DLD1 (cell line): ENCODE measurements at regions not wholly inside any gene's neighbourhood (a gene's known extent, or its start where the extent isn't known, plus 50 kb on each side); places are given as distances from the start of the nearest gene placed in this dataset.

Experiments
- in situ Hi-C: cut with HindIII; loops from 2 replicates; pipeline ENCODE4 v1.10.0; 2017; ENCODE audit warnings: low sequenced_read_pairs

GRCh38 chr1:209491496-209491895, 92.0 kb upstream of the CAMK1G start:
- in situ Hi-C loops, result no loop called here

- in situ Hi-C loops, result no loop called here
These were observed 91.6 kb upstream of the CAMK1G start for GRCh38 chr1:209491897-209492296.

- in situ Hi-C loops, result no loop called here
These were observed 90.0 kb upstream of the CAMK1G start for GRCh38 chr1:209493559-209493958.

DNA sequence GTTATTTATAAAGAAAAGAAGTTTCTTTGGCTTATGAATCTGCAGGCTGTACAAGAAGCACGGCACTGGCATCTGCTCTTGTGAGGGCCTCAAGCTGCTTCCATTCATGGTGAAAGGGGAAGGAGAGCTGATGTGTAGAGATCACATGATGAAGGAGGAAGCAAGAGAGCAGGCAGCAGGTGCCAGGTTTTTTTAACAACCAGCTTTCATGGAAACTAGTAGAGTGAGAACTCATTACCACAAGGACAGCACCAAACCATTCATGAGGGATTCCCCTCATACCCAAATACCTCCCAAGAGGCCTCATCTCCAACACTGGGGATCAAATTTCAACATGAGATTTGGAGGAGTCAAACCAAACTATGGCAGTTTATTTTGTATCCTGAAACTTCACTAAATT, 85.8 kb upstream of the CAMK1G start:
- in situ Hi-C loops, result no loop called here

DNA sequence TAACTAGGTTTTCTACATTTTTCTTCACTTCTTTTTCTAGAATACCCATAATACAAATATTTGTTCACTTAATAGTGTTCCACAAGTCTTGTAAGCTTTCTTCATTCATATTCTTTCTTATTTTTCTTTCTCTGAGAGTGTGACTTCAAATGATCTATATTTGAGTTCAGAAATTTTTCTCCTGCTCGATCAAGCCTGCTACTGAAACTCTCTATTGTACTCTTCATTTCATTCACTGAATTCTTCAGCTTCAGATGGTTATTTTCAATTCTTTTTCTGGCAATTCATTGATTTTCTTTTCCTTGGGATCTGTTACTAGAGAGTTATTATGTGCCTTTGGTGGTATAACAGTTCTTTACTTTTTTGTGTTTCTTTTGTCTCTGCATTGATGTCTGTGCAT, 82.5 kb upstream of the CAMK1G start:
- in situ Hi-C loops, result no loop called here

DNA sequence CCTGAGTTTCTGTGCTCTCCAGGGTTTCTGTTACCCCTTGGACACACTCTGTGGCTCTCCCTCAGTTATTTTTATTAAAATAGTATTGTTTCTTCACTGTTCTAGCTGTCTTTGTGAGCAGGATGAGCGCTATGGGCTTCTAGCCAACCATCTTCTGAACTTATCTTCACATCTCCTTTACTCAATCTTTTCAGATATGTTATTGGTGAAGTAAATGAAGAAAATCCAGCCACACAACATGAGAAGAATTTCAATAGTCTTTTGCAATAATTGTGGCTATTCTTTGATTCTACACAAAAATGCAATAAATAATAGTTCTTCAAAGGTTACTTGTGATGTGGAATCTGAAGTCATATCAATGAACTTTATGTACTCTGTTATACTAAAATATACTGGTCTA, 80.3 kb upstream of the CAMK1G start:
- in situ Hi-C loops, result no loop called here

GRCh38 chr1:209504571-209504970, 78.9 kb upstream of the CAMK1G start:
- in situ Hi-C loops, result no loop called here

GRCh38 chr1:209505044-209505443, 78.5 kb upstream of the CAMK1G start:
- in situ Hi-C loops, result no loop called here

- in situ Hi-C loops, result no loop called here
These were observed 77.4 kb upstream of the CAMK1G start for GRCh38 chr1:209506101-209506500.

- in situ Hi-C loops, result no loop called here
These were observed 74.5 kb upstream of the CAMK1G start for GRCh38 chr1:209509039-209509438.

- in situ Hi-C loops, result no loop called here
These were observed 73.5 kb upstream of the CAMK1G start for GRCh38 chr1:209510063-209510462.

DNA sequence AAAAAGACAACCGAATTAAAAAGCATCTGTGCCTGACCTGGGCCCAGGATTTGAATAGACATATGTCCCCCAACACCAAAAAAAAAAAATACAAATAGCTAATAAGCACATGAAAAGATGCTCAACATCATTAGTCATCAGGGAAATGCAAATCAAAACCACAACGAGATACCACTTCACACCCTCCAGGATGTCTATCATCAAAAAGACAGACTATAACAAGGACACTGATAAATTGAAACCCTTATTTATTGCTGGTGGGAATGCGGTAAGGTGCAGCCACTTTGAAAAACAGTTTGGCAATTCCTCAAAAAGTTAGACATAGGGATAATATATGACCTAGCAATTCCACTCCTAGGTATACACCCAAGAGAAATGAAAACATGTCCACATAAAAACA, 72.3 kb upstream of the CAMK1G start:
- in situ Hi-C loops, result no loop called here

GRCh38 chr1:209512821-209513220, 70.7 kb upstream of the CAMK1G start:
- in situ Hi-C loops, result no loop called here

GRCh38 chr1:209513226-209513625, 70.3 kb upstream of the CAMK1G start:
- in situ Hi-C loops, result no loop called here

DNA sequence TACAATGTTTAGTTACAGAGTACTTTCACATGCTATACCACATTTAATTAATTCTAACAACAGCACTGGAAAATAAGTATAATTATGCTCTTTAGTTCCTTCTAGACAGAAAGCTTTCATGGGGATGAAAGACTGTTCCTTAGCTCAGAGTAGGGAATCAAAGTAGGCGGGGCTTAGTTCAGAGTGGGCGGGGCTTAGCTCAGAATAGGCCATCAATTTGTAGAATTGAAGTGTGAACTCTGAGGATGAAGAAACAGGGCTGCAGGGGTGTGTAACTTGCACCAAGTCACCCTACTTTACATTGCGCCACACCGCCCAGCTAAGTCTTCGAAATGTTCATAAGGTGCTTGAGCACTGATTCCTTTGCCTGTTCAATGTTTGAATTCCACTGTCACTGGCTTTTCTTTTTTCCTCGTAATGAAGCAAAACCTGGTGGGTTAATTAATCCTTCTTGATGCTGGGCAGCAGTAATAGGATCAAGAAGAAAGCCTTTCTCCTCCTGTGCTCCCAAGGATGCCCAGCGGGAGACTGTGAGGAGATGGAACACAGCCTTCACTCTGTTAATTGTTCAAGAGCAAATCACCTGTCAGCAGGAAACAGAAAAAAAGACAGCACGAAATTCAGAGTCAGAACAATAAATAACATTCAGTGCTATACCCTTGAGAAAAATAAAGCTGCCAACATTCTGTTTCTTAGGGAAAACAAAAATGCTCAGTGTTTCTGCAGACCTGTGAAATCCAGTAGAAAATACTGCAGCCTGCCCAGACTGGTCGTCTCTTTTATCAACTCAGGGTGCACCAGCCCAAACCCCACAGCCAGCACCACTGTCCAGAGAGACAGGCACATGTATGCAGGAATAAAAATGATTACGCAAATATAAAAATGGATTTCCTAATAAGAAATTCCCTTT, 66.5 kb upstream of the CAMK1G start:
- in situ Hi-C loops, result no loop called here

GRCh38 chr1:209517681-209518050, 65.8 kb upstream of the CAMK1G start:
- in situ Hi-C loops, result no loop called here

- in situ Hi-C loops, result no loop called here
These were observed 63.7 kb upstream of the CAMK1G start for GRCh38 chr1:209519786-209520185.

DNA sequence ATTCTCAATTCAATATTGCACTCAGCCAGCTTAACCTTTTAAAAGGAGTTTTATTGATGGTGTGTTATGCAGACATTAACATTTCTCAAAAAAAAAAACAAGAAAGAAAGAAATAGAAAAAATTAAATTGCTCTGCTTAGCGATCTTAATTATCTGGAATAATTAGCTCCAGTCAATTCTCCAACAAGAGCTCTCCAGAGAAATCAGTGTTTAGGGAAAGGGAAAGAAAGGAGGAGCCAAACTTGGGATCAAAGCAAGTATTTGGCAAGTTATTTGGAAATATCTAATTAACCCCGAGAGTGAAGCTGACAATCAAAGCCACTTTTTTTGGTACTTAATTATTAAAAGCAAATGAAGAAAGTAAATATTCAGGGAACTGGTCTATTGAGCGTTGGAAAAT, 60.7 kb upstream of the CAMK1G start:
- in situ Hi-C loops, result no loop called here

DNA sequence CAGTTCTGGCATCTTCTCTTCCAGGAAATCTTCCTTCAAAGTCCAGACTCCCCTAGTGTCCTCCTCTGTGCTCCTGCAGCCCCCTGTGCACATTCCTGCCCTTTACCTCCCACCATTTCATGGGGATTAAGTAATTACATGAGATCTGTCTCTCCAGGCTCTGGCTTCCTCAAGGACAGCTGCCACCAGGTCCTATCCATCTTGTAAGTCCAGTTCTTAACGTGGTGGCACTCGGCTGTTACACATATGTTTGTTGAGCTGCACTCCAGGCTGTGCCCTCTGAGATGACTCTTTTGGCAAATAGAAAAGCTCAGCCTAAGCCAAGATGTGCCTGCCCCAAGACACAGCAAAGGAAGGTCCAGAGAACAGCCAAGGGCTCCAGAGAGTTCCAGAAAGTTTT, 57.4 kb upstream of the CAMK1G start:
- in situ Hi-C loops, result no loop called here

GRCh38 chr1:209527372-209527771, 56.1 kb upstream of the CAMK1G start:
- in situ Hi-C loops, result no loop called here

DNA sequence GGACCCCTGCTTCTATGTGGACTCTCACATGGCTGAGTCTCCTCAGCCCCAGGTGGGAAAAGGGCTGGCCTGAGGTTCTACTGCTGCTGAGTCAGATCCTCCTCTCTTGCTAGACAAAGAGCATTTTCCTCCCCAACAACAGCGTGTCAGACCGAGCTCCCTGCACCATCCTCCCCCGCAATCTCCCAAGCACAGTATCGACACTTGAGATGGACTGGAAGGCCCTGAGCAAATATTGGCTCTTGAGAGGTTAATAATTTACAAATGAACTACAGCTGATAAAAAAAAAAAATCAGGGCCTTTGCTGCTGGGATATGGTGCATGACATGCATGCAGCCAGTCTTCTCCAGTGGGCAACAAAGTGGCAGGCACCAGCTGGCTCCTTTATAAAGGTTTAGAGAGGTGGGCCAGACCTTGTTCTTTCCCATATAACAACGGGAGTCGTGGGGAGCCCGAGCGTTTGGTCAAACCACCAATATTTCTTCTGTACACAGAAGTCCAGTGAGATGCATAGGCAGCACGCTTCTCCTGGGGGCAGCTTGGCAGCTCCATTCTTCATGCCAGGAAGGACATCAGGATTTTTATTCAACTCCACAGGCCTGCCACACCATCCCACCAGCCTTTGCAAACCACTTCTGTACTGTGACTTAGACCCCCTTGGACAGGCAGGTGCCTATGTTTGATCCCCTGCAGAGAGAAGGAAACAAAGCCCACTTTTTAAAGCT, 55.4 kb upstream of the CAMK1G start:
- in situ Hi-C loops, result no loop called here

- in situ Hi-C loops, result no loop called here
These were observed 54.3 kb upstream of the CAMK1G start for GRCh38 chr1:209529233-209529632.
